ENCODE measurements at regions not wholly inside any gene's neighbourhood (a gene's known extent, or its start where the extent isn't known, plus 50 kb on each side); places are given as distances from the start of the nearest gene placed in this dataset.
"Not testable (repeated sequence)": the region's sequence is repeated elsewhere in the genome, so short reads cannot be mapped to it uniquely, and the experiment has no call there.

- no peak for DNase-seq (ENCODE audit: missing footprints)
- intact Hi-C loops (cut with DNase I) = no loop called here
- ATAC-seq = no peak
These were observed 1514.8 kb downstream of the SI start for GRCh38 chr3:163563485-163563884.

GRCh38 chr3:163562625-163563024, 1515.7 kb downstream of the SI start:
- intact Hi-C loops (cut with DNase I) = no loop called here
- ATAC-seq (no peak), DNase-seq (ENCODE audit: missing footprints) (no peak)

- ATAC-seq (no peak), DNase-seq (ENCODE audit: missing footprints) (no peak)
- intact Hi-C loops (cut with DNase I) = no loop called here
These were observed 1517.1 kb downstream of the SI start for GRCh38 chr3:163561151-163561550.

GRCh38 chr3:163560459-163560858, 1517.8 kb downstream of the SI start:
- ATAC-seq (no peak), DNase-seq (ENCODE audit: missing footprints) (no peak)
- intact Hi-C loops (cut with DNase I) = no loop called here

- intact Hi-C loops (cut with DNase I) = no loop called here
- ATAC-seq (no peak), DNase-seq (ENCODE audit: missing footprints) (no peak)
These were observed 1521.3 kb downstream of the SI start for GRCh38 chr3:163556813-163557523.

- intact Hi-C loops (cut with DNase I) = no loop called here
- DNase-seq (ENCODE audit: missing footprints) = no peak
These were observed 1522.4 kb downstream of the SI start for GRCh38 chr3:163555918-163556317.

GRCh38 chr3:163552659-163552966, 1525.7 kb downstream of the SI start:
- intact Hi-C loops (cut with DNase I) = no loop called here
- no peak for ATAC-seq
- no peak for DNase-seq (ENCODE audit: missing footprints)

More at GRCh38 chr3:163555918-163556317, 1522.4 kb downstream of the SI start:
- no peak for ATAC-seq

GRCh38 chr3:163551915-163552658, 1526.2 kb downstream of the SI start:
- intact Hi-C loops (cut with DNase I); ATAC-seq: not testable (repeated sequence)
- DNase-seq (ENCODE audit: missing footprints) = peak; percentile 55

GRCh38 chr3:163548015-163548414, 1530.3 kb downstream of the SI start:
- DNase-seq (ENCODE audit: missing footprints) (no peak), ATAC-seq (no peak)
- intact Hi-C loops (cut with DNase I) = no loop called here

GRCh38 chr3:163547014-163547685, 1531.1 kb downstream of the SI start:
- ATAC-seq (no peak), DNase-seq (ENCODE audit: missing footprints) (no peak)
- intact Hi-C loops (cut with DNase I) = no loop called here

GRCh38 chr3:163543662-163544061, 1534.6 kb downstream of the SI start:
- DNase-seq (ENCODE audit: missing footprints) (no peak), ATAC-seq (no peak)
- intact Hi-C loops (cut with DNase I) = no loop called here

- ATAC-seq (no peak), DNase-seq (ENCODE audit: missing footprints) (no peak)
- intact Hi-C loops (cut with DNase I) = no loop called here
These were observed 1536.7 kb downstream of the SI start for GRCh38 chr3:163541629-163542028.

GRCh38 chr3:163538387-163538786, 1539.9 kb downstream of the SI start:
- intact Hi-C loops (cut with DNase I) = no loop called here
- DNase-seq (ENCODE audit: missing footprints) (no peak), ATAC-seq (no peak)

GRCh38 chr3:163533381-163533780, 1544.9 kb downstream of the SI start:
- ATAC-seq (no peak), DNase-seq (ENCODE audit: missing footprints) (no peak)
- intact Hi-C loops (cut with DNase I) = no loop called here

- DNase-seq (ENCODE audit: missing footprints) (no peak), ATAC-seq (no peak)
- intact Hi-C loops (cut with DNase I) = no loop called here
These were observed 1554.9 kb downstream of the SI start for GRCh38 chr3:163523375-163523774.

GRCh38 chr3:163521261-163521660, 1557.0 kb downstream of the SI start:
- ATAC-seq (no peak), DNase-seq (ENCODE audit: missing footprints) (no peak)
- intact Hi-C loops (cut with DNase I) = no loop called here

- ATAC-seq (no peak), DNase-seq (ENCODE audit: missing footprints) (no peak)
- intact Hi-C loops (cut with DNase I) = no loop called here
These were observed 1560.2 kb downstream of the SI start for GRCh38 chr3:163518065-163518464.

GRCh38 chr3:163513149-163513657, 1565.1 kb downstream of the SI start:
- no peak for ATAC-seq
- DNase-seq (ENCODE audit: missing footprints) = no peak
- intact Hi-C loops (cut with DNase I) = no loop called here

- DNase-seq (ENCODE audit: missing footprints) (no peak), ATAC-seq (no peak)
- intact Hi-C loops (cut with DNase I) = no loop called here
These were observed 1570.1 kb downstream of the SI start for GRCh38 chr3:163508206-163508605.

GRCh38 chr3:163504974-163505373, 1573.3 kb downstream of the SI start:
- intact Hi-C loops (cut with DNase I) = no loop called here
- DNase-seq (ENCODE audit: missing footprints) (no peak), ATAC-seq (no peak)
